ENCODE measurements at regions not wholly inside any gene's neighbourhood (a gene's known extent, or its start where the extent isn't known, plus 50 kb on each side); places are given as distances from the start of the nearest gene placed in this dataset.
"Not testable (repeated sequence)": the region's sequence is repeated elsewhere in the genome, so short reads cannot be mapped to it uniquely, and the experiment has no call there.

DNA sequence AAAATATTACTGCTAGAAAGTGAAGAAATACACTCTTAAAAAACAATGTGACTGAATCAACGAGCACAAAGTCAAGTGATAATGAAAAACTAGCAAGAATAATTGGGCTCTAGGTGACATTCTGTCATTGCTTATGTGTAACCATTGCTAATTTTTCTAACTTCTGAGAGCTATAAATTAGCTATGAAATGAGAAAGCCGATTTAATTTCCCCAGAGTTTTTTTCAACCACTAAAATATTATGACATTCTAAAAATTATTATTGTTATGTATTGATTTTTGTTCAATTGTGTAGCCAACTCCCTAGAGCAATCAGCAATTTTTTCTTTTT, 458.6 kb upstream of the ATXN8OS start:
- no peak for DNase-seq

DNA sequence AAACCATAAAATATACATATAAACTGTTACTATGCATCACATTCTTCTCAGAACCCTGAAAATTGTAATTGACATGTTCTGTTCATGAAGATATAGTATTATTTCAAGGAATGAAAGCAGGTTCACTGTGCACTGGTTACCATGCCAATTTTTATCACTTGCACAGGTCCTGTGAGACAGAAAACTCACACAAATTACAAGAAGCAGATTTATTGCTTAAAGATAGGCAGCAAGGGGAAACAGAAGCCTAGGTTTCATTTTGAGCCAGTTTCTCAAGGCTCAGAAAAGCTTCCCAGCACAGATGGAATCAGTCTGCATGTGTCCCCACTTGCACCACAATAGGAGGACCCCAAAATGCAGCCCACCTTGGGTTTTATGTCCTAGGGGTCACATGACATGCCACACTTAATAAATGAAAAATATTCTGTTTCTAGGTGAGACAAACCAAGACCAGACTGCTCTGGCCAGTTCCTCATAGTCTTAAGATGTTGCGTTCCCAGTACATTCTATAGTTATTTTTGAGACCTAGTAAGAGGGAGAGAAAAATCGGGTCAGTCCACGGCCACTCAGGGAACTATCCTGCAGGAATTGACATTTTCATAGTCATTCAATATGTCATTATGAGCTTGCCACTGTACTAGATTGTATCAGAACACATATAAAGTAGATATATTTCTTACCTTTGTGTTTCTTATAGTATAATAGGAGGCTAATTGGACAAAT, 459.1 kb upstream of the ATXN8OS start:
- DNase-seq = no peak

DNA sequence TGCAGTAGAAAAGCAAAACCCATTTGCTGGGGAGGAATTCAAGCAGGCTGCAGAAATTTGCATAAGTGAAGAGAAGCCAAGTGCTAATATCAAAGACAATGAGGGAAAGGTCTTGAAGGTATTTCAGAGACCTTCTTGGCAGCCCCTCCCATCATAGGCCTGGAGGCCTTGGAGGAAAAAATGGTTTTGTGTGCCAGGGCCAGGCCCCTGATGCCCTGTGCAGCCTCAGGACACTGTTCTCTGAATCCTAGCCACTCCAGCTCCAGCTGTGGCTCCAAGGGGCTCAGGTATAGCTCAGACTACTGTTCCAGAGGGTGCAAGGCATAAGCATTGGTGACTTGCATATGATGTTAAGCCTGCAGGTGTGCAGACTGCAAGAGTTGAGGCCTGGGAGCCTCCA, 463.2 kb upstream of the ATXN8OS start:
- DNase-seq = no peak

DNA sequence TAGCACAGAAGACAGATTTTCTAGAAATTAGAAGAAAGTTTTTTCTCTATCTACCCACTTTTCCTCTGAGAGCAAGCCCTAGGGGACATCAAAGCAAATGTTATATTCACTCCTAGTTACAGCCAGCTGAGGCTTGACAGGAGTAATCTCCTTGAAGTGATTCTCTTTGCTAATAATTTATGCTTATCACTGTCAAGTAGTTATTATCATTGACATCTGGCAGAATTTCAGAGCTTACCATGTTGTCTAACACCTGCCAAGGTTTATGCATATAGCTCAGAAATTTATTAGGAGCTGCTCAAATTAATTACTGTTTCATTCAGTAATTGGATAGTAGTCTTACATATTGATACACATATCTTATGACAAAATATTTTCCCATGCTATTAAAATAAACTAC, 465.9 kb upstream of the ATXN8OS start:
- DNase-seq = no peak

DNA sequence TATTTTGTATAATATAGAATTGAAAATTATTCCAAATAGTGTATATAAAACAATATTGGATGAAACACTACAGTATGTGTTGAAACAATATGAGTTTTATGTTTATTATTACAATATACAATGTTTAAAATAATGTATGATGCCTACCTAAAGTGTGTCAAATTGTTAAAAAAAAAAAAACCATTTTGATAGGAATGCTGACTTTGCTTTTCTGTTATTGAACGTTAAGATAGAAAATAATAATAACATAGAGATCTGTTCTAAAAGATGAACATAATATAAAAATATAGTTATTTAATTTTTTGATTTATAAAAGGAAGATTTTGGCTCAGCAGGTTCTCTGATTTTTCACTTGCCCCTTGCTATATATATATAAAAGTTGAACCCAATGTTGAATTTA, 474.6 kb upstream of the ATXN8OS start:
- no peak for DNase-seq

DNA sequence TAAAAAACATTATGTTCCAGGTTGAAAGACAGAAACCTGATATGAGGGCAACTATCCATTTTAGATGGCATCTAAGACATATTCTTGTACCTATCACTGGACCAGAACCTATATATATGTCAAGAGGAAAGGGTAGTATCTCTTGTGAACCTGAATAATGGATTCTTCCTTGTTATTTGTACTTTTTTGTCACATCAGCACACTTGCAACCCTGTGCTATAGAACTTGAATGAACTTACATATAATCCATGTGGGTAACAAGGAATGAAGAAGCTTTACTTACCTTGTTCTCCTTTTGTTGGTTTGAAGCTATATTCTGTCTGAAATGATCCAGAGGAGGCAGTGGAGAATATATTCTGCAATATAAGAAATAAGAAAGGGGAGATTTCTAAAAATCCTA, 483.7 kb upstream of the ATXN8OS start:
- DNase-seq = no peak

DNA sequence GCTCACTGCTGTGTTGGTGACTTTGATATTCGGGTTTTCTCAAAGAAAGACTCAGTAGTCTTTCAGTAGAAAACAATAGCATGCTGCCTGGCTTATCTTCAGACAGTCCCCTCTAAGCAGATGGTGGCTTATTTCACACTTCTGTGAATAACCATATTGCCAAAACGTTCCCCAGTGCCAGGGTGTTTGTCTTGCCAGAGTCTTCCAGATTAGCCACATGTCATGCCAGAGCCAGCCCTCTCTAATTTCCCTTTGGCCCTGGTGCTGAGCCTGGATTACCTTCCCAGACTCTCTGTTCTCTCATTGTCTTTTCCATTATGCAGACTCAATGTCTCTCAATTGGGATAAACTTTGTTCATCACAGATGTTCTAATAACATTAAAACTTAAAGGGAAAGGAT, 488.0 kb upstream of the ATXN8OS start:
- DNase-seq = no peak

DNA sequence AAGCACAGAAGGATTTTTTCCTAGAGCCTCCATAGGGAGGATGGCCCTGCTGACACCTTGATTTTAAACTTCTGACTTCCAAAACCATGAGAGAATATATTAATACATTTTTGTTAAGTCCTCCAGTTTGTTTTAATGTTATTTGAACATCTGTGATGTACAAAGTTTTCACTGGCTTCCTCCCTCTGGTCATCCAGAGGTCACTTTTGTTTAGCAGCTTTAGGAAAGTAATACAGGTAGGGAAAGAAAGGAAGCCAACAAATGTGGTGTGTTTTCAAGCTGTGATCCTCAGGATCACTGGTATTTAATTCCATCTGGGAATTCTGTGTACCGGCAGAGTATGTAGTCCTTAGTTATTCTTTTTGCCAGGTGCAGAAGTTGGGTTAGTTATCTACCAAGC, 488.8 kb upstream of the ATXN8OS start:
- DNase-seq = no peak

DNA sequence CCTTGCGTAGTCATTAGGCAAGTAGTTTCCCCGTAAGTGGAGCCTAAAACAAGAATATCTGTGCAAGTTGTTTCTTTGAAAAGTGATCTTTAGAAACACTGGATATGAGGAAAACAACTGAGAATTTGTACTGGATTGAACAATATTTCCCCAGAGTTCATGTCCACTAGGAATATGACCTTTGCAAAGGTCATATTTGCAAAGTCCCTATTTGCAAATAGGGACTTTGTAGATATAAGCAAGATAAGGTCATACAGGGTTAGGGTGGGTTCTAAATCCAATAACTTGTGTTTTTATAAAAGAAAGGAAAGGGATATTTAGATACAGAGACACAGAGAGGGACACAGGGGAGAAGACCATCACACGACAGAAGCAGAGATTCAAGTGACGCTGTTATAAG, 489.2 kb upstream of the ATXN8OS start:
- no peak for DNase-seq

DNA sequence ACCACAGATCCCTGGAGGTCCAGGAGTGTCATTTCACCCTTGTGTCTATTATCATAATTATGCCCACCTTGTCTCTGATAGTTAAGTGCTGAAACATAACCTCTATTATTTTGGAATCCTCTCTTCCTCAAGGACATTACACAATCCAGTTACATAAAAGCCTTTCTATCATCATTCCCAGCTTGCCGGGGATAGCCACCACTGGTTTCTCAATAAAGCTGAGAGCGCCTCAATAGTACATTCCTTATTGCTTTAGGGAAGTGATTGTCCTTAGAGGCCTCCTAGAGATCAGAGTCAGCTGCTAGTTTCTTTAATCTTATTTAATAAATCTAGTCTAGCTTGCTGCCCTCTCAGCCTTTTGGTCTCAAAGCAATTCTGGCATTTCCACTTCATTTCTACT, 490.0 kb upstream of the ATXN8OS start:
- no peak for DNase-seq

DNA sequence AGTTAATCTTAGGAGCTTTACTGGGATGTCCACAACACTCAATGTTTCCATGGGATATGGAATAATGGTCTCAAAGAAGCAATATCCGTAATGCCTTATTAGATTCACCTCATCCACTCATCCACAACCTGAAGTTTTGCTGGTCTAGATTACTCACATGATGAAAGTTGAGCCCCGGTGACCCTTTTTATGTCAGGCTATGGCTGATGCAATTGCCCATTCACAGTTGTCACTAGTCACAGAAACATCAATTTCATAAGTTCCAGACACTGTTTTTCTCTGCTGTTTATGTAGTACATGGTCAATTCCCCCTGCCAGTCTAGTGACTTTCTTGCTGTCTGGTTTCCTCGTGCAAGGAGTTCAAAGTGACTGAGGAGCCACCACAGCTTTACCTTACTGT, 491.2 kb upstream of the ATXN8OS start:
- DNase-seq = no peak

DNA sequence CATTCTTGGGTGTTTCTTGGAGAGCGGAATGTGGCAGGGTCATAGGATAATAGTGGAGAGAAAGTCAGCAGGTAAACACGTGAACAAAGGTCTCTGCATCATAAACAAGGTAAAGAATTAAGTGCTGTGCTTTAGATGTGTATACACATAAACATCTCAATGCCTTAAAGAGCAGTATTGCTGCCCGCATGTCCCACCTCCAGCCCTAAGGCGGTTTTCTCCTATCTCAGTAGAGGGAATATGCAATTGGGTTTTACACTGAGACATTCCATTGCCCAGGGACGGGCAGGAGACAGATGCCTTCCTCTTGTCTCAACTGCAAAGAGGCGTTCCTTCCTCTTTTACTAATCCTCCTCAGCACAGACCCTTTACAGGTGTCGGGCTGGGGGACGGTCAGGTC, 492.6 kb upstream of the ATXN8OS start:
- DNase-seq = not testable (repeated sequence)

DNA sequence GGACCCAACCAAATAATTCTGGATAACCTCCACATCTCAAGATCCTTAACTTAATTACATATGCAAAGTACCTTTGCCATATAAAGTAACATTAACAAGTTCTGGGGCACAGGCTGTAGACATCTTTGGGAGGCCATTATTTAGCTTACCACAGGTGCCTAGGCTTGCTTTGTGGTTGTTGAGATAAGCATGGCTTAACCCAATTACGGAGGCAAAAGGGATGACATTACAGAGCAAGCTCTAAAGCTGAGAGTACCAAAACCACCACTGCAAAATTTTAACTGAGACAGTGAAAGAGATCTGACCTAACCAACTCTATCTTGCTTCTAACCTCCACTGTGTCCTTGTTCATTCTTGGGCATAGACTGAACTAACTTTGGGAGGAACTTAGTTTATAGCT, 502.9 kb upstream of the ATXN8OS start:
- DNase-seq = no peak

DNA sequence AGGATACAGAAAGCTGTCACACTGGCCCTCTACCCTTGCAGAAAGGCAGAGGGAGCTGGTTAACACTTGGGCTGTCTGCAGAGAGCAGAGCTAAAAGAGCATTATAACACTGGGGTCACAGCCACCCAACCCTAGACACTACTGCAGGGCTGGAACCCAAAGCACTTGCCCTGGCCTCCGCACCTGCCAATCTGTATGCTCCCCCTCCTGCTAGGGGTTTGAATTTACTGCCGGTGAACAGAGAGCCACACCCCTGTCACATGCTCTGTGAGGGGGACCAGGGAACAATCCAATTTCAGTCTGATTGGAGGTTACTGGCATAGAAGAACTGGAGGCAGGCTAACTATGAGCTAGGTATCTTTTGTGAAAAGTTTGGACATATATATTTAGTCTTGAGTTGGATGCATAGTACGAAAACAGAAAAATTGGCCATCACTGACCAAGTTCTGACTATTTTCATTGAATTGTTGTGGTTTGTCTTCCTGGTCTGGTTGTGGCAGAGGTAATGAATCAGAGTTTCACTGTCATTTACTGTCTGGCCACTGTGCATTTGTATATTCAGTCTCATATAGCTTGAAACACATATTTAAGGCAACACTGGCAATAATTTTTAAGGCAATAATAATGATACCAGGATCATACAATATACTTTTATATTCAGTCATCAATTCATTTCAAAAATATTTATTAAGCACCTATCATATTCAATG, 504.3 kb upstream of the ATXN8OS start:
- no peak for DNase-seq

DNA sequence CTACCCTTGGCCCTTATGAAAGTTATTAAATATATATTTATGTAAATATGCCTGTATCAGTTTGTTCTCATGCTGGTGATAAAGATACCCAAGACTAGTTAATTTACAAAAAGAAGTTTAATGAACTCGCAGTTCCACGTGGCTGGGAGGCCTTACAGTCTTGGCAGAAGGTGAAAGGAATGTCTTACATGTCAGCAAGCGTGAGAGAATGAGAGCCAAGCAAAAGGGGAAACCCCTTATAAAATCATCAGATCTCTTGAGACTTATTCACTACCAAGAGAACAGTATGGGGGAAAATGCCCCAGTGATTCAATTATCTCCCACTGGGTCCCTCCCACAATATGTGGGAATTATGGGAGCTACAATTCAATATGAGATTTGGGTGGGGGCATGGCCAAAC, 506.0 kb upstream of the ATXN8OS start:
- no peak for DNase-seq

DNA sequence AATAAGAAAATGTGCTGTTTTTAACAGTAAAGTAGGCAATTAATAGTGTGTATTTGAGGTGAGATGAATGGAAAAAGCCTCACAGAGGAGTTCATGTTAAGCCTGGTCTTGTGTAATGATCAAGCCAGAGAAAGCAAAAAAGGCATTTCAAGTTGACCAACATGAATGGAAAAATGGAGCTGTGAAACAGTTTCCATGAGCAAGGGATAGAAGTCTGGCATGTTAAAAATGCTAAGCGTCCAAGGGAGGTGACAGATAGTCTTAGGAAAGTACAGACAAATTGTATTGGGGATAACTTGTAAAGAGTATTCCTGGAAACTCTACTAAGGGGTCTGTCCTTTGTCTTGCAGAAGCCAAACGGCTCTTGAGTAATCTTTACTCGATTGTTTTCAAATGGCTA, 506.8 kb upstream of the ATXN8OS start:
- no peak for DNase-seq

DNA sequence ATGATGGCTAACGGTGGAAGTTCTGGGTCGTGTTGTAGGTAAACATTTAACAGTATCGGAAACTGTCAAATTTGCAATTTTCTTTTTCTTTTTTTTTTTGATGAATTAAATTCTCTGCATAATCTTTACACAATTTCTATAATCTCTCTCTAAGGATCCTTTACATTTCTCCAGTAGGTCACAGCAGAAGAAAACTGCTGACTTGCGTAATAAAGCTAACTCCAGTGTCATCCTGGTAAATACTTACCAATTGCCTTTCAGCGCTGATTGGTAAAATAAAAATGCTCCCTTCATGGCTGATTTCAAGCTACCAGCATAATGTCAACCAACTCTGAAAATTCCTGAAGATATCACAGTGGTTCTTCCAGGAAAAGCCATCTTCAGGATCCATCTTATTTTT, 510.5 kb upstream of the ATXN8OS start:
- no peak for DNase-seq

DNA sequence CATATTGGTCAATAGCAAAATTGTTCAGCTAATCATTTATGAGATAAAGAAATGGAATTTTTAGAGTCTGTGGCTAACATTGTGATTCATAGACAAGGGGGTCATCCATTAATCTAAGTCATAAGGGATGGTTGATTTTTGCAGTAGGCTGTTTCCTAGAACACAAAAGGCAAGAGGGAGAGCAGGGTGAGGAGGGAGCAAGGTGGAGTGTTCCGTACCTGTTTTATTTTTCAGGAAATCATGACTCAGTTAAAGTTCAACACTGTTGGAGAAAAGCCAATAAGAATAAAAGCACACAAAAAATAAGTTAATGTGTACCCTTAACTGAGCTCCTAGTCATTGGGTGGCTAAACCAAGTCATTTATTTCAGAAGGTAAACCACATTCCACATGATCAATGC, 512.4 kb upstream of the ATXN8OS start:
- no peak for DNase-seq

DNA sequence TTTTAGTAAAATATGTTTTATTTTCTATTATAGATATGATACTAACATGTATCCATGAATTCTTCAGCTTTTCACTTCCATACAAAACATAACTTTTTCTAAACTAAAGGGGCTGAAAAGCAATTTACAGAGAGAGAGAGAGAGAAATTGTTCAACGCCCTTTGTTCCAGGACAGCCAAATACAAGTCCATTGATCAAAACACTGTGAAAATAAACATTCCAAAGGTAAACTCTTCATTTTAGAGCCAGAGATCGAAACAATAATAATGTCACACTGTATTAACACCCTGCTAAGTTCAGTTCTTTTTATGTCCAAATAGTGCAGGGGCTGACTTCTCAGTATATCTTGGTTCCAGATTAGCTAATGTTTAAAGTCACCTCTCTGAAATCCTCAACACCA, 516.2 kb upstream of the ATXN8OS start:
- no peak for DNase-seq

DNA sequence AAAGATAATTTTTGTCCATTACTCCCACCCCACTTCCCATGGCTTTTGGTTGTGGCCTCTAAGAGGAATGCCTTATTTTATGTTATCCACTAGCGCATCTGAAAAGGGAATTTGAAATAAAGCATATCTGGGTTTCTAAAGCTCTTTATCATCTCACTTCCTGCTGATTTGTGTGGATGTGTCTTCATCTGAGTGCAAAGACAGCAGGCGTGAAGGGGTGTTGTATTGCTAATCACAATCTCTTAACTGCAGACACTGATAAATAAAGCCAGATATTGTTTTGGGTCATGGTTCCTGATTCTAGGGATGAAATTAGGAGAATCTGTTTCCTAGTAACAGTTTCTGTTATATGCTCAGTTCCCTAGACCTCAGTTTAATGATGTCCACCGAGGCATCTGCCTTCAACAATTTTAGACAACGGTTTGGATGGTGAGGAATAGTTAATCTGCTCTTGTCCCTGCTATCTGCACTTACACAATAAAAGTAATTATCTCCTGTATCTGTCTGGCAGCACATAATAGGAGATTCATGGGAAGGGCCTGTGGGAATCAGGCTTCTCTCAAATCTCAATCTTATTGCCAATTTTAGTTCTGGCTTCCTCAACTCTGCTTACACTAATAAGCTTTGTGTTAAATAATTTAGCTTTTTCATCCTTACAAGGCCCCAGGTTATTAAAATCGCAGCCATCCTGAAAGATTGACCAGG, 517.9 kb upstream of the ATXN8OS start:
- DNase-seq = no peak

DNA sequence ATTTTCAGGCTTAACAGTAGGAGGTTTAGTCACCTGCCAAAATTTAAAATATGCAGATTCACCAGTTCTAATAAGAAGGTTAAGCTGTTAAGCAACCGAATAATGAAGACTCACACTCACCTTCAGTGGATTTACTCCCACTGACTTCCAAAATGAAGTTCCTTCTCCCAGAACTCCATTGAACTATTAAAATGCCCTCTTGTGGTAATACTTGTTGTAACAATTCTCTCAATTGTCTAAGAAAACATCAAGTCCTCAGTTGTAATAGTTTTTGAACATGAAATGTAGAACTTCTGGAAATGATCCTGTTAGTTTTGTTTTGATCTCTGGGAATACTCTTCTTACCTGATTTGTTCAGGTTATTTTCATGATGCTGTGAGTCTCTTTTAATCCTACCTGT, 522.0 kb upstream of the ATXN8OS start:
- DNase-seq = no peak

DNA sequence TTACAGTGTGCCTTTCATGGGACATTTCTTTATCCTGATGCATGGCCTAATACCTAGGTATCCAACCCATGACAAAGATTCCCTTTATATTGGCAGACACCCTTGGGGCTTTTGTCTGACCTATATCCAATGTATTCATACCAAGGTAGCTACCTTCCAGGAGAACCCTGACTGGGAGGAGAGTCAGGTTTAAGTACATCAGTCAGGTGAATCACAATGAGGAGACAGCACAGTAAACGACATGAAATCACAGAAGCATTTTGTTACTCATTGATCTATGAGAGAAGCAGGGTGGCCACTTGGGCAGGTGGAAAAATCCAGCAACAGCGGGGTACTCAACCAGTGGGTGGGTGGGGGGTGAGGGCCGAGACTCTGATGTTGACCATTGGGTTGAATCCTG, 527.4 kb upstream of the ATXN8OS start:
- DNase-seq = no peak

DNA sequence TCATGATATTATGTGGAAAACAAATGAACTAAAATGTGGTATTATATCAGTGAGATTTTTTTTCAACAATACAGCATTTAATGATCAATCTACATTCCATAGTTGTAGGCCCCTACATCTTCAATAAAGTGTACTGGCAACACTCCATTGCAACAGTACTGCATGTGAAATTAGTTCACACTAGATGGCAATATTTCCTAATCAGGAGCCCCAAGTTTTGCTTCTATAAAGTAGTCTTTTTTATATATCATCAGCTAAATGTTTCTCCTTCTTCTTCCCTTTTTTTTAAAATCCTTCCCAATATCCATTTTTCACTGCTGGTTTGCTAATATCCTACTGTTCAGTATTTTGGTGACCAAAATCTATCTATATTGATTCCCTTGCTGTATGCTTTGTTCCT, 528.3 kb upstream of the ATXN8OS start:
- no peak for DNase-seq

DNA sequence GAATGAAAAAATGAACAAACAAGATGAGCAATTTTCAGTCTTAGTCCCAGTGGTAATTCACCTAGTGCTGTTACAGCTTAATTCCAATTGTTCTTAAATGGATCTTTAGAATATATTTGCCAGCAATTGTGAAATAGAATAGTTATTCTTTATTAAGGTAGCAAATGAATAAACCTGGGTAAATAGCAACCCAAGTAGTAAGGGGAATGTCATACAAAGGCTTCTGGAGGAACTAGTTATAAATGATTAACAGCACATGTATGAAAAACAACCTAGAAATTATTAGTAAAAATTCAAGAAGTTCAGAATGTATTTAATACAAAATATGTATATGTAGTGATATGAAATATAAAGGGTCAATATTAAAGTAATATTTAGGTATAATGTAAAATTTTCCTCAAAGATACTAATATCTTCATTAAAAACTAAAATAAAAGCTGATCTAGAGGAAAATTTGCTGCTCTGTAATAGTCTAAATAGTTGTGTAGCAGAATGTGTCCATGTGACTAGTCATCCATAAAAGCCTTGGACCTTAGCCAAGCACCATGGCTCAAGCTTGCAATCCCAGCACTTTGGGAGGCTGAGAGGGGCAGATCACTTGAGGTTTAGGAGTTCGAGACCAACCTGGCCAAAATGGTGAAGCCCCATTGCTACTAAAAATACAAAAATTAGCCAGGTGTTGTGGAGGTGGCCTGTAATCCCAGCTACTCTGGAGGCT, 535.9 kb upstream of the ATXN8OS start:
- DNase-seq = no peak
